ENCODE measurements at regions not wholly inside any gene's neighbourhood (a gene's known extent, or its start where the extent isn't known, plus 50 kb on each side); places are given as distances from the start of the nearest gene placed in this dataset.

GRCh38 chrX:97984641-97985040 is 1100.9 kb downstream of the RPA4 start:
- no peak overlapping the region for H3K4me3 ChIP-seq (ENCODE audit: low read length)
- CTCF ChIA-PET, result no interaction called here
- peaks cover 0 to 4% (median 0%) of the 10 kb centered on the region in 11 donors for H3K9me3 Mint-ChIP-seq
- H3K27me3 Mint-ChIP-seq, result no peaks in the 10 kb centered on the region
- H3K27ac ChIP-seq (ENCODE audit: low read depth, low read length), result no peak overlapping the region
- no peak for ATAC-seq
- H3K27me3 ChIP-seq (ENCODE audit: control insufficient read depth in 2 of 2, insufficient read depth in 2 of 2, low read length in 2 of 2), result no peaks in the 10 kb centered on the region
- POLR2A ChIA-PET, result no interaction called here
- DNase-seq, result no peak
- H3K36me3 ChIP-seq (ENCODE audit: control insufficient read depth in 2 of 3, insufficient read depth in 3 of 3, low read length in 3 of 3), result no peaks in the 10 kb centered on the region
- intact Hi-C loops (cut with micrococcal nuclease), result no loop called here
- H3K4me3 Mint-ChIP-seq, result no peak overlapping the region
- no peak overlapping the region for H3K27ac Mint-ChIP-seq
- H3K4me1 Mint-ChIP-seq, result no peaks in the 10 kb centered on the region
- H3K36me3 Mint-ChIP-seq, result no peaks in the 10 kb centered on the region
- no peaks in the 10 kb centered on the region for H3K9me3 ChIP-seq (ENCODE audit: control insufficient read depth in 2 of 3, low read length in 3 of 3)
- no peaks in the 10 kb centered on the region for H3K4me1 ChIP-seq (ENCODE audit: control insufficient read depth in 2 of 2, insufficient read depth in 2 of 2, low read length in 2 of 2)

- Histone ChIP-seq H3K4me1 (ENCODE audit: control insufficient read depth in 2 of 2, insufficient read depth in 2 of 2, low read length in 2 of 2) (no peaks in the 10 kb centered on the region), H3K36me3 (ENCODE audit: control insufficient read depth in 2 of 3, insufficient read depth in 3 of 3, low read length in 3 of 3) (no peaks in the 10 kb centered on the region), H3K9me3 (ENCODE audit: control insufficient read depth in 2 of 3, low read length in 3 of 3) (no peaks in the 10 kb centered on the region), H3K27ac (ENCODE audit: low read depth, low read length) (no peak overlapping the region), H3K4me3 (ENCODE audit: low read length) (no peak overlapping the region), H3K27me3 (ENCODE audit: control insufficient read depth in 2 of 2, insufficient read depth in 2 of 2, low read length in 2 of 2) (no peaks in the 10 kb centered on the region)
- Mint-ChIP-seq H3K27me3 (no peaks in the 10 kb centered on the region), H3K36me3 (no peaks in the 10 kb centered on the region), H3K27ac (no peak overlapping the region), H3K4me1 (no peaks in the 10 kb centered on the region), H3K9me3 (peaks cover 0 to 4% (median 0%) of the 10 kb centered on the region in 11 donors), H3K4me3 (no peak overlapping the region)
- DNase-seq (no peak), ATAC-seq (no peak)
- POLR2A ChIA-PET, result no interaction called here
- intact Hi-C loops (cut with micrococcal nuclease), result no loop called here
- CTCF ChIA-PET, result no interaction called here
These were observed 1101.4 kb downstream of the RPA4 start for GRCh38 chrX:97985096-97985495.

GRCh38 chrX:97987979-97988378 is 1104.3 kb downstream of the RPA4 start:
- no peaks in the 10 kb centered on the region for H3K4me1 Mint-ChIP-seq
- H3K36me3 Mint-ChIP-seq, result no peaks in the 10 kb centered on the region
- H3K4me3 Mint-ChIP-seq, result no peak overlapping the region
- POLR2A ChIA-PET, result no interaction called here
- no peak overlapping the region for H3K27ac ChIP-seq (ENCODE audit: low read depth, low read length)
- H3K27me3 Mint-ChIP-seq, result no peaks in the 10 kb centered on the region
- H3K36me3 ChIP-seq (ENCODE audit: control insufficient read depth in 2 of 3, insufficient read depth in 3 of 3, low read length in 3 of 3), result no peaks in the 10 kb centered on the region
- H3K9me3 Mint-ChIP-seq, result peaks cover 0 to 19% (median 4%) of the 10 kb centered on the region in 11 donors
- no peaks in the 10 kb centered on the region for H3K27me3 ChIP-seq (ENCODE audit: control insufficient read depth in 2 of 2, insufficient read depth in 2 of 2, low read length in 2 of 2)
- intact Hi-C loops (cut with micrococcal nuclease), result no loop called here
- H3K27ac Mint-ChIP-seq, result no peak overlapping the region
- ATAC-seq, result no peak
- no peaks in the 10 kb centered on the region for H3K4me1 ChIP-seq (ENCODE audit: control insufficient read depth in 2 of 2, insufficient read depth in 2 of 2, low read length in 2 of 2)
- DNase-seq, result no peak
- CTCF ChIA-PET, result no interaction called here
- no peaks in the 10 kb centered on the region for H3K9me3 ChIP-seq (ENCODE audit: control insufficient read depth in 2 of 3, low read length in 3 of 3)
- no peak overlapping the region for H3K4me3 ChIP-seq (ENCODE audit: low read length)

GRCh38 chrX:97995834-97996233 is 1112.1 kb downstream of the RPA4 start:
- Histone ChIP-seq H3K9me3 (ENCODE audit: control insufficient read depth in 2 of 3, low read length in 3 of 3) (no peaks in the 10 kb centered on the region), H3K27me3 (ENCODE audit: control insufficient read depth in 2 of 2, insufficient read depth in 2 of 2, low read length in 2 of 2) (no peaks in the 10 kb centered on the region), H3K4me1 (ENCODE audit: control insufficient read depth in 2 of 2, insufficient read depth in 2 of 2, low read length in 2 of 2) (no peaks in the 10 kb centered on the region), H3K27ac (ENCODE audit: low read depth, low read length) (no peak overlapping the region), H3K4me3 (ENCODE audit: low read length) (no peak overlapping the region), H3K36me3 (ENCODE audit: control insufficient read depth in 2 of 3, insufficient read depth in 3 of 3, low read length in 3 of 3) (no peaks in the 10 kb centered on the region)
- H3K27me3 Mint-ChIP-seq, result no peaks in the 10 kb centered on the region
- intact Hi-C loops (cut with micrococcal nuclease), result no loop called here
- CTCF ChIA-PET, result no interaction called here
- POLR2A ChIA-PET, result no interaction called here
- H3K36me3 Mint-ChIP-seq, result no peaks in the 10 kb centered on the region
- ATAC-seq (no peak), DNase-seq (no peak)
- no peak overlapping the region for H3K4me3 Mint-ChIP-seq
- no peaks in the 10 kb centered on the region for H3K4me1 Mint-ChIP-seq
- peaks cover 0 to 19% (median 4%) of the 10 kb centered on the region in 11 donors for H3K9me3 Mint-ChIP-seq
- H3K27ac Mint-ChIP-seq, result no peak overlapping the region

GRCh38 chrX:98028691-98029090 is 1145.0 kb downstream of the RPA4 start:
- intact Hi-C loops (cut with micrococcal nuclease), result no loop called here
- no peak overlapping the region for H3K27ac ChIP-seq (ENCODE audit: low read depth, low read length)
- no peaks in the 10 kb centered on the region for H3K4me1 ChIP-seq (ENCODE audit: control insufficient read depth in 2 of 2, insufficient read depth in 2 of 2, low read length in 2 of 2)
- H3K27ac Mint-ChIP-seq, result no peak overlapping the region
- no peaks in the 10 kb centered on the region for H3K27me3 Mint-ChIP-seq
- H3K9me3 Mint-ChIP-seq, result peaks cover 0 to 7% (median 0%) of the 10 kb centered on the region in 11 donors
- ChIA-PET CTCF (no interaction called here), POLR2A (no interaction called here)
- ATAC-seq (no peak), DNase-seq (no peak)
- no peak overlapping the region for H3K4me3 Mint-ChIP-seq
- H3K27me3 ChIP-seq (ENCODE audit: control insufficient read depth in 2 of 2, insufficient read depth in 2 of 2, low read length in 2 of 2), result no peaks in the 10 kb centered on the region
- H3K36me3 ChIP-seq (ENCODE audit: control insufficient read depth in 2 of 3, insufficient read depth in 3 of 3, low read length in 3 of 3), result no peaks in the 10 kb centered on the region
- no peaks in the 10 kb centered on the region for H3K9me3 ChIP-seq (ENCODE audit: control insufficient read depth in 2 of 3, low read length in 3 of 3)
- H3K4me3 ChIP-seq (ENCODE audit: low read length), result no peak overlapping the region
- H3K36me3 Mint-ChIP-seq, result no peaks in the 10 kb centered on the region
- H3K4me1 Mint-ChIP-seq, result no peaks in the 10 kb centered on the region

GRCh38 chrX:98029861-98030260 is 1146.2 kb downstream of the RPA4 start:
- H3K4me1 ChIP-seq (ENCODE audit: control insufficient read depth in 2 of 2, insufficient read depth in 2 of 2, low read length in 2 of 2), result no peaks in the 10 kb centered on the region
- Mint-ChIP-seq H3K4me3 (no peak overlapping the region), H3K4me1 (no peaks in the 10 kb centered on the region), H3K27me3 (no peaks in the 10 kb centered on the region), H3K9me3 (peaks cover 0 to 7% (median 0%) of the 10 kb centered on the region in 11 donors), H3K36me3 (no peaks in the 10 kb centered on the region), H3K27ac (no peak overlapping the region)
- no peak overlapping the region for H3K4me3 ChIP-seq (ENCODE audit: low read length)
- H3K36me3 ChIP-seq (ENCODE audit: control insufficient read depth in 2 of 3, insufficient read depth in 3 of 3, low read length in 3 of 3), result no peaks in the 10 kb centered on the region
- no peaks in the 10 kb centered on the region for H3K27me3 ChIP-seq (ENCODE audit: control insufficient read depth in 2 of 2, insufficient read depth in 2 of 2, low read length in 2 of 2)
- no peak overlapping the region for H3K27ac ChIP-seq (ENCODE audit: low read depth, low read length)
- DNase-seq, result no peak
- ATAC-seq, result no peak
- no peaks in the 10 kb centered on the region for H3K9me3 ChIP-seq (ENCODE audit: control insufficient read depth in 2 of 3, low read length in 3 of 3)
- intact Hi-C loops (cut with micrococcal nuclease), result no loop called here
- CTCF ChIA-PET, result no interaction called here
- POLR2A ChIA-PET, result no interaction called here

- ChIA-PET CTCF (no interaction called here), POLR2A (no interaction called here)
- intact Hi-C loops (cut with micrococcal nuclease), result no loop called here
- no peak for DNase-seq
- peaks cover 0 to 4% (median 0%) of the 10 kb centered on the region in 5 donors for H3K36me3 Mint-ChIP-seq
- no peak overlapping the region for H3K27ac ChIP-seq (ENCODE audit: low read depth, low read length)
- H3K4me1 ChIP-seq (ENCODE audit: control insufficient read depth in 2 of 2, insufficient read depth in 2 of 2, low read length in 2 of 2), result no peaks in the 10 kb centered on the region
- H3K4me1 Mint-ChIP-seq, result no peaks in the 10 kb centered on the region
- H3K36me3 ChIP-seq (ENCODE audit: control insufficient read depth in 2 of 3, insufficient read depth in 3 of 3, low read length in 3 of 3), result no peaks in the 10 kb centered on the region
- H3K9me3 ChIP-seq (ENCODE audit: control insufficient read depth in 2 of 3, low read length in 3 of 3), result no peaks in the 10 kb centered on the region
- H3K4me3 ChIP-seq (ENCODE audit: low read length), result no peak overlapping the region
- ATAC-seq, result no peak
- no peaks in the 10 kb centered on the region for H3K27me3 Mint-ChIP-seq
- no peak overlapping the region for H3K4me3 Mint-ChIP-seq
- H3K27me3 ChIP-seq (ENCODE audit: control insufficient read depth in 2 of 2, insufficient read depth in 2 of 2, low read length in 2 of 2), result no peaks in the 10 kb centered on the region
- no peak overlapping the region for H3K27ac Mint-ChIP-seq
- peaks cover 0 to 25% (median 7%) of the 10 kb centered on the region in 11 donors for H3K9me3 Mint-ChIP-seq
These were observed 1173.5 kb downstream of the RPA4 start for GRCh38 chrX:98057176-98057575.

All from naive thymus-derived CD4-positive, alpha-beta T cell (primary cell).